ENCODE measurements at regions not wholly inside any gene's neighbourhood (a gene's known extent, or its start where the extent isn't known, plus 50 kb on each side); places are given as distances from the start of the nearest gene placed in this dataset.
A peak's percentile ranks its signal among the peaks of the same experiment; 100 is the strongest.

- TF ChIP-seq POLR2AphosphoS5 (IDR thresholded peaks at IDR 0.05; ENCODE audit: low read depth, low read length): no peak
- no peak for TF ChIP-seq POLR2A (IDR thresholded peaks at IDR 0.05; ENCODE audit: low read depth, low read length)
- TF ChIP-seq SPI1 (IDR thresholded peaks at IDR 0.05; ENCODE audit: low read depth, low read length): peak; percentile 30; the same call in 1 of the 2 replicates
- no peak for TF ChIP-seq TAF1 (IDR thresholded peaks at IDR 0.05; ENCODE audit: low read depth, low read length)
- no peak for TF ChIP-seq POU2F2 (IDR thresholded peaks at IDR 0.05; ENCODE audit: low read depth, low read length)
These were observed 72.3 kb downstream of the MDH1 start for GRCh38 chr2:63661076-63661475.

Measured in GM12891 (cell line).